ENCODE measurements at regions not wholly inside any gene's neighbourhood (a gene's known extent, or its start where the extent isn't known, plus 50 kb on each side); places are given as distances from the start of the nearest gene placed in this dataset.

DNA sequence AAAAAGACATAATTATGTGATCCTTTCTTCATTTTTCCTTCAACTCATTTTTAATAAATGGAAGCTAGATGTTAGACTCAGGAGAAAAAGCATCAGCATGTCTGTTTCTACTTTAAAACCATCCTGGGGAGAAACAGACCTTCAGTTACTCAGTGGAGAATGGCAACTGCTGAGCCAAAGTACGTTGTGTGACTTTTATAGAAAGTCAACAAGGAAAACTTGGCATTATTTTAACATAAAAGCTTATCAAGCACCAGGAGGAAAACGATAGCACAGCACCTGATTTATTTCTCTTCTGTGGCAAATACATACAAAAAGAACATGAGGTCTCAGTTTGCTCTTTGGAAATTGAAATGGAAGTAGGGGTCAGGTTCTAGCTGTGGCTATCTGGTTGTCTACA, 115.3 kb upstream of the RIPOR2 start:
- POLR2A ChIA-PET: interaction anchor here (1.0 to 3.2 kb wide), 3 partner anchors 10 to 272 kb away, joined by 3 to 8 read pairs (median 7); no protein-coding TSS in a partner anchor
- 55% methylated on average over 2 of the region's 2 CpGs for WGBS (ENCODE audit: insufficient coverage, insufficient replicate concordance, low lambda C conversion rate, missing lambda C conversion rate)
- no peak overlapping the region for H3K4me2 ChIP-seq (ENCODE audit: control insufficient read depth, insufficient read depth)

More for the DNA sequence above, 115.3 kb upstream of the RIPOR2 start:
- Histone ChIP-seq H3K9me3 (replicated peaks; ENCODE audit: control insufficient read depth, insufficient read depth, low read length) (no peaks in the 10 kb centered on the region; the same call in 2 of the 3 replicates), H4K20me1 (ENCODE audit: control insufficient read depth, insufficient read depth) (no peaks in the 10 kb centered on the region), H3K27ac (ENCODE audit: control insufficient read depth, insufficient read depth) (no peak overlapping the region), H3K4me3 (no peak overlapping the region), H3K27me3 (replicated peaks in 1 of 2; ENCODE audit: control insufficient read depth in 2 of 2, insufficient read depth in 2 of 2, low read length in 1 of 2) (no peaks in the 10 kb centered on the region), H2AFZ (ENCODE audit: control insufficient read depth, low read depth, low read length) (no peak overlapping the region; the same call in 1 of the 2 replicates), H3K4me1 (ENCODE audit: control insufficient read depth, insufficient read depth, low read length) (peaks cover 23% of the 10 kb centered on the region), H3K36me3 (ENCODE audit: control insufficient read depth in 2 of 2, insufficient read depth in 2 of 2, low read length in 1 of 2) (no peaks in the 10 kb centered on the region), H3K9ac (ENCODE audit: control insufficient read depth, insufficient read depth, low read length) (no peak overlapping the region), H3K79me2 (ENCODE audit: control insufficient read depth, insufficient read depth, low read length) (no peaks in the 10 kb centered on the region)
- ChIA-PET CTCF (interaction anchor here (0.9 to 7.8 kb wide), 5 partner anchors 8 to 57 kb away, joined by 3 to 91 read pairs (median 4); no protein-coding TSS in a partner anchor), RAD21 (ENCODE audit: unreplicated experiment) (interaction anchor here (0.7 to 4.8 kb wide), 4 partner anchors 8 to 24 kb away, joined by 3 to 51 read pairs (median 6); no protein-coding TSS in a partner anchor), SMC1A (ENCODE audit: uncharacterized antibody, unreplicated experiment) (interaction anchor here (1.3 to 14.9 kb wide), 4 partner anchors 12 to 23 kb away, joined by 3 to 304 read pairs (median 69); no protein-coding TSS in a partner anchor)
- TF ChIP-seq SUZ12 (IDR thresholded peaks at IDR 0.05; ENCODE audit: unreplicated experiment): no peak
- no peak for TF ChIP-seq SIX5 (IDR thresholded peaks at IDR 0.05; ENCODE audit: low read depth, low read length, severe bottlenecking)
- no peak for TF ChIP-seq CHD1 (IDR thresholded peaks at IDR 0.05; ENCODE audit: low read depth, low read length)
- TF ChIP-seq NR2F1 (conservative IDR thresholded peaks at IDR 0.05): no peak
- TF ChIP-seq, protein P1, sequence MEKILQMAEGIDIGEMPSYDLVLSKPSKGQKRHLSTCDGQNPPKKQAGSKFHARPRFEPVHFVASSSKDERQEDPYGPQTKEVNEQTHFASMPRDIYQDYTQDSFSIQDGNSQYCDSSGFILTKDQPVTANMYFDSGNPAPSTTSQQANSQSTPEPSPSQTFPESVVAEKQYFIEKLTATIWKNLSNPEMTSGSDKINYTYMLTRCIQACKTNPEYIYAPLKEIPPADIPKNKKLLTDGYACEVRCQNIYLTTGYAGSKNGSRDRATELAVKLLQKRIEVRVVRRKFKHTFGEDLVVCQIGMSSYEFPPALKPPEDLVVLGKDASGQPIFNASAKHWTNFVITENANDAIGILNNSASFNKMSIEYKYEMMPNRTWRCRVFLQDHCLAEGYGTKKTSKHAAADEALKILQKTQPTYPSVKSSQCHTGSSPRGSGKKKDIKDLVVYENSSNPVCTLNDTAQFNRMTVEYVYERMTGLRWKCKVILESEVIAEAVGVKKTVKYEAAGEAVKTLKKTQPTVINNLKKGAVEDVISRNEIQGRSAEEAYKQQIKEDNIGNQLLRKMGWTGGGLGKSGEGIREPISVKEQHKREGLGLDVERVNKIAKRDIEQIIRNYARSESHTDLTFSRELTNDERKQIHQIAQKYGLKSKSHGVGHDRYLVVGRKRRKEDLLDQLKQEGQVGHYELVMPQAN (conservative IDR thresholded peaks at IDR 0.05): no peak
- TF ChIP-seq BACH1 (IDR thresholded peaks at IDR 0.05; ENCODE audit: borderline replicate concordance): no peak
- TF ChIP-seq HCFC1 (IDR thresholded peaks at IDR 0.05; ENCODE audit: low read length): no peak
- in situ Hi-C loops (cut with MboI) (no loop called here), intact Hi-C loops (cut with micrococcal nuclease; ENCODE audit: unreplicated experiment) (no loop called here)
- no TSS peak for BruUV-seq (replicated peaks)
- DNase-seq (ENCODE audit: low read depth, low spot score) (no peak), FAIRE-seq (no peak), ATAC-seq (no peak)

Measured in GM12878 (cell line).